SK-N-SH (cell line): ENCODE measurements at regions not wholly inside any gene's neighbourhood (a gene's known extent, or its start where the extent isn't known, plus 50 kb on each side); places are given as distances from the start of the nearest gene placed in this dataset.

Experiments
- CTCF ChIA-PET: fragments of 300-600, 350-600 bp; formaldehyde crosslinking; extraction: SDS; loops from one replicate; lab custom pipeline; 2021; lab: Yijun Ruan, JAX
- POLR2A ChIA-PET: fragments of 350-600 bp; sonication (Branson Sonifier 250); formaldehyde crosslinking; extraction: SDS; loops from one replicate; lab custom pipeline; 2020; ENCODE audit warnings: antibody characterized with exemption, inconsistent platforms; lab: Yijun Ruan, JAX
- DNase-seq: peaks from one replicate; pipeline ENCODE4 v3.0.0; 2012
- H2AFZ ChIP-seq: fragments of 200-600 bp; sonication (generic); 2 replicates; pipeline ENCODE4 v1.8.1; 2016; ENCODE audit warnings: antibody characterized with exemption, mild to moderate bottlenecking, low read depth
- H3F3A ChIP-seq: fragments of 200-600 bp; sonication (generic); replicated peaks from 2 replicates; pipeline ENCODE3; 2016; ENCODE audit warnings: antibody characterized with exemption, mild to moderate bottlenecking; ENCODE audit not compliant: insufficient read depth
- H3K27ac ChIP-seq, 2 experiments: fragments of 200-500 bp in 1 of 2; fragments of 200-600 bp in 1 of 2; sonication (Bioruptor generic) in 1 of 2; sonication (generic), shearing (Covaris generic) in 1 of 2; 2 replicates each; pipeline versions ENCODE4 v1.5.1 to v1.6.1; 2014 to 2016; ENCODE audit warnings: low read depth in 2 of 2, inconsistent platforms in 1 of 2, low read length in 1 of 2, mild to moderate bottlenecking in 1 of 2, mixed read lengths in 1 of 2
- H3K27me3 ChIP-seq: fragments of 200-600 bp; sonication (generic), shearing (Covaris generic); 2 replicates; pipeline ENCODE4 v1.6.1; 2016; ENCODE audit warnings: mixed run types; ENCODE audit not compliant: insufficient read depth
- H3K36me3 ChIP-seq, 2 experiments: fragments of 200-500 bp in 1 of 2; fragments of 200-600 bp in 1 of 2; sonication (Bioruptor generic) in 1 of 2; sonication (generic) in 1 of 2; replicated peaks in 1 of 2; 2 replicates each; pipeline versions ENCODE3 to v1.5.1; 2014 to 2016; ENCODE audit warnings: low read length in 1 of 2, mild to moderate bottlenecking in 1 of 2; ENCODE audit not compliant: insufficient read depth in 2 of 2, control insufficient read depth in 1 of 2
- H3K4me1 ChIP-seq, 2 experiments: fragments of 200-500 bp in 1 of 2; fragments of 200-600 bp in 1 of 2; sonication (Bioruptor generic) in 1 of 2; sonication (generic), shearing (Covaris generic) in 1 of 2; 2 replicates each; pipeline versions ENCODE4 v1.5.1 to v1.6.1; 2014 to 2016; ENCODE audit warnings: low read depth in 1 of 2, low read length in 1 of 2, mixed run types in 1 of 2; ENCODE audit not compliant: insufficient read depth in 2 of 2, control insufficient read depth in 1 of 2
- H3K4me2 ChIP-seq: fragments of 200-600 bp; sonication (generic), shearing (Covaris generic); 2 replicates; pipeline ENCODE4 v1.6.1; 2017; ENCODE audit warnings: mixed run types
- H3K4me3 ChIP-seq, 2 experiments: fragments of 200-500 bp in 1 of 2; fragments of 200-600 bp in 1 of 2; sonication (Bioruptor generic) in 1 of 2; sonication (generic), shearing (Covaris generic) in 1 of 2; 2 replicates each; pipeline versions ENCODE4 v1.5.1 to v1.8.1; 2014 to 2016; ENCODE audit warnings: low read depth in 2 of 2, inconsistent platforms in 1 of 2, low read length in 1 of 2, mild to moderate bottlenecking in 1 of 2, mixed read lengths in 1 of 2, moderate library complexity in 1 of 2
- H3K79me2 ChIP-seq: fragments of 200-600 bp; sonication (generic); 2 replicates; pipeline ENCODE4 v1.8.1; 2017; ENCODE audit warnings: mild to moderate bottlenecking; ENCODE audit not compliant: insufficient read depth
- H3K9ac ChIP-seq: fragments of 200-600 bp; sonication (generic); 2 replicates; pipeline ENCODE4 v1.6.1; 2017; ENCODE audit warnings: mixed run types
- H3K9me2 ChIP-seq: fragments of 200-600 bp; sonication (generic); 2 replicates; pipeline ENCODE4 v1.6.1; 2017; ENCODE audit warnings: mixed run types
- H3K9me3 ChIP-seq: fragments of 200-600 bp; sonication (generic); 2 replicates; pipeline ENCODE4 v1.6.1; 2017; ENCODE audit warnings: mixed run types, mild to moderate bottlenecking, moderate library complexity
- H4K20me1 ChIP-seq: fragments of 200-600 bp; sonication (generic); 2 replicates; pipeline ENCODE4 v1.6.1; 2017; ENCODE audit warnings: mild to moderate bottlenecking, mixed run types; ENCODE audit not compliant: insufficient read depth
- CHD2 ChIP-seq: fragments of 150-350 bp; IDR thresholded peaks from 2 replicates; pipeline ENCODE4 v1.6.1; 2018; ENCODE audit warnings: low read length; ENCODE audit not compliant: partially characterized antibody
- ELF1 ChIP-seq: IDR thresholded peaks from 2 replicates; pipeline ENCODE4 v1.4.0; 2012
- EZH2phosphoT487 ChIP-seq: fragments of 200-600 bp; sonication (generic); IDR thresholded peaks from 2 replicates; pipeline ENCODE4 v1.6.1; 2017; ENCODE audit warnings: low read depth, mixed run types, mild to moderate bottlenecking, antibody characterized with exemption, moderate library complexity, borderline replicate concordance
- FOXJ3 ChIP-seq: sonication (generic); formaldehyde crosslinking; IDR thresholded peaks from 2 replicates; pipeline ENCODE4 v1.5.1; 2020; ENCODE audit warnings: mild to moderate bottlenecking, missing genetic modification reagents
- IRF3 ChIP-seq: fragments of 150-350 bp; IDR thresholded peaks from 2 replicates; pipeline ENCODE4 v1.6.1; 2016; ENCODE audit warnings: mild to moderate bottlenecking, low read depth, low read length
- JUND ChIP-seq: IDR thresholded peaks from 2 replicates; pipeline ENCODE4 v1.4.0; 2012
- MEF2A ChIP-seq: IDR thresholded peaks from 2 replicates; pipeline ENCODE4 v1.4.0; 2012; ENCODE audit warnings: low read depth, borderline replicate concordance
- MXI1 ChIP-seq: IDR thresholded peaks from 2 replicates; pipeline ENCODE4 v1.6.1; 2012; ENCODE audit warnings: mild to moderate bottlenecking, low read depth, low read length, improper control_type of control experiment
- POLR2AphosphoS5 ChIP-seq: IDR thresholded peaks from 2 replicates; pipeline ENCODE4 v1.6.1; 2012; ENCODE audit warnings: low read depth, low read length
- RFX5 ChIP-seq: IDR thresholded peaks from 2 replicates; pipeline ENCODE4 v1.6.1; 2012; ENCODE audit warnings: mild to moderate bottlenecking, improper control_type of control experiment, low read length
- SIN3A ChIP-seq: IDR thresholded peaks from 2 replicates; pipeline ENCODE4 v1.6.1; 2012; ENCODE audit warnings: low read depth, mild to moderate bottlenecking, low read length, moderate library complexity, borderline replicate concordance
- WGBS: methylation state at CpG from one replicate; pipeline ENCODE4 v1.1.6; 2017; ENCODE audit warnings: low lambda C conversion rate; 5-methylcytosine and 5-hydroxymethylcytosine counted together
- TF ChIP-seq, protein P1 (sequence below): IDR thresholded peaks from 2 replicates; pipeline ENCODE4 v1.4.0; 2012; ENCODE audit warnings: low read depth, borderline replicate concordance

- POLR2A ChIA-PET = no interaction called here
- no peak overlapping the region for H3K4me2 ChIP-seq
- H3K36me3 ChIP-seq = no peaks in the 10 kb centered on the region
- no peaks in the 10 kb centered on the region for H3F3A ChIP-seq
- H3K9me3 ChIP-seq = no peaks in the 10 kb centered on the region
- H3K9ac ChIP-seq = no peak overlapping the region
- H3K27me3 ChIP-seq = no peaks in the 10 kb centered on the region
- TF ChIP-seq IRF3 = no peak
- TF ChIP-seq CHD2 = no peak
- no peak for TF ChIP-seq JUND
- no peak for TF ChIP-seq RFX5
- TF ChIP-seq POLR2AphosphoS5 = no peak
- TF ChIP-seq MEF2A = no peak
- TF ChIP-seq SIN3A = no peak
- no peak for TF ChIP-seq EZH2phosphoT487
- TF ChIP-seq FOXJ3 = no peak
- TF ChIP-seq ELF1 = no peak
- no peaks in the 10 kb centered on the region for H4K20me1 ChIP-seq
- CTCF ChIA-PET = interaction anchor here (0.7 kb wide), 1 partner anchor 299 kb away, joined by 3 read pairs; no protein-coding TSS in a partner anchor
- H3K4me1 ChIP-seq = no peaks in the 10 kb centered on the region; a peak in 1 of 4 replicates
- H3K27ac ChIP-seq = no peak overlapping the region
- 18% methylated on average over 2 of the region's 2 CpGs for WGBS
- no peak for DNase-seq
- no peaks in the 10 kb centered on the region for H3K79me2 ChIP-seq
- H2AFZ ChIP-seq = no peak overlapping the region
- H3K9me2 ChIP-seq = no peaks in the 10 kb centered on the region
- no peak overlapping the region for H3K4me3 ChIP-seq
Observed at GRCh38 chr7:10913457-10913856, 60.2 kb upstream of the PHF14 start.

- Histone ChIP-seq H3K4me2 (no peak overlapping the region), H3K27me3 (no peaks in the 10 kb centered on the region), H3K4me1 (peaks cover 0 to 2% of the 10 kb centered on the region in 2 experiments; a peak in 2 of 4 replicates), H3K27ac (no peak overlapping the region), H3K36me3 (no peaks in the 10 kb centered on the region), H3K9me2 (no peaks in the 10 kb centered on the region), H2AFZ (no peak overlapping the region), H3K4me3 (no peak overlapping the region), H3K9me3 (no peaks in the 10 kb centered on the region), H4K20me1 (no peaks in the 10 kb centered on the region), H3F3A (no peaks in the 10 kb centered on the region), H3K79me2 (no peaks in the 10 kb centered on the region), H3K9ac (no peak overlapping the region)
- no peak for DNase-seq
- no peak for TF ChIP-seq EZH2phosphoT487
- TF ChIP-seq MXI1 = no peak
- TF ChIP-seq, protein P1, sequence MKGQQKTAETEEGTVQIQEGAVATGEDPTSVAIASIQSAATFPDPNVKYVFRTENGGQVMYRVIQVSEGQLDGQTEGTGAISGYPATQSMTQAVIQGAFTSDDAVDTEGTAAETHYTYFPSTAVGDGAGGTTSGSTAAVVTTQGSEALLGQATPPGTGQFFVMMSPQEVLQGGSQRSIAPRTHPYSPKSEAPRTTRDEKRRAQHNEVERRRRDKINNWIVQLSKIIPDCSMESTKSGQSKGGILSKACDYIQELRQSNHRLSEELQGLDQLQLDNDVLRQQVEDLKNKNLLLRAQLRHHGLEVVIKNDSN = no peak
- CTCF ChIA-PET = interaction anchor here (0.7 to 1.5 kb wide), 5 partner anchors 8 to 425 kb away, joined by 3 to 4 read pairs (median 4); no protein-coding TSS in a partner anchor
- POLR2A ChIA-PET = interaction anchor here (1.4 kb wide), 1 partner anchor 22 kb away, joined by 5 read pairs; a partner anchor contains a TSS
- WGBS = 42% methylated on average over 4 of the region's 4 CpGs
Observed at GRCh38 chr7:10918093-10918590, 55.5 kb upstream of the PHF14 start.
